Vagina (tissue), 2 donors: ENCODE measurements at regions not wholly inside any gene's neighbourhood (a gene's known extent, or its start where the extent isn't known, plus 50 kb on each side); places are given as distances from the start of the nearest gene placed in this dataset.

Experiments used
- DNase-seq, 2 donors: peaks; one replicate each; pipeline ENCODE4 v3.0.0-alpha.2; 2017; ENCODE audit errors: extremely low spot score in 2 of 2
- H3K27ac ChIP-seq: fragments of 200-600 bp; sonication (generic); one replicate; pipeline ENCODE4 v1.5.1; 2019
- H3K27me3 ChIP-seq: fragments of 200-600 bp; sonication (generic); one replicate; pipeline ENCODE4 v1.5.1; 2019
- H3K36me3 ChIP-seq, 2 donors: fragments of 200-600 bp; sonication (generic); one replicate each; pipeline ENCODE4 v1.5.1; 2017 to 2019
- H3K4me1 ChIP-seq: fragments of 200-600 bp; sonication (generic); one replicate; pipeline ENCODE4 v1.5.1; 2019
- H3K4me3 ChIP-seq, 2 donors: fragments of 200-600 bp; sonication (generic); 1 replicate in 1 of 2; 2 replicates in 1 of 2; pipeline ENCODE4 v1.5.1; 2016 to 2019
- H3K9me3 ChIP-seq: fragments of 200-600 bp; sonication (generic); one replicate; pipeline ENCODE4 v1.5.1; 2019
- POLR2A ChIP-seq, 2 donors: fragments of 450-650 bp; IDR thresholded peaks; one replicate each; pipeline ENCODE4 v1.6.1; 2017; ENCODE audit warnings: antibody characterized with exemption in 2 of 2, mild to moderate bottlenecking in 2 of 2, moderate library complexity in 2 of 2
- POLR2AphosphoS5 ChIP-seq, 2 donors: sonication (generic); formaldehyde crosslinking; IDR thresholded peaks; one replicate each; pipeline ENCODE4 v1.9.0; 2017; ENCODE audit warnings: antibody characterized with exemption in 2 of 2, mild to moderate bottlenecking in 2 of 2, low read depth in 1 of 2; ENCODE audit not compliant: insufficient read depth in 1 of 2
- intact Hi-C: fragments of 100-400 bp; cut with DNase I; formaldehyde crosslinking; loops from one replicate; pipeline ENCODE4 v1.15.1; 2023
- TF ChIP-seq, protein P1 (sequence below), 3 experiments: fragments of 450-650 bp in 2 of 3; fragments of 200-600 bp in 1 of 3; sonication (generic) in 1 of 3; IDR thresholded peaks; one replicate each; pipeline ENCODE4 v1.5.1; 2017 to 2019; ENCODE audit warnings: antibody characterized with exemption in 3 of 3, mild to moderate bottlenecking in 2 of 3, moderate library complexity in 2 of 3

DNA sequence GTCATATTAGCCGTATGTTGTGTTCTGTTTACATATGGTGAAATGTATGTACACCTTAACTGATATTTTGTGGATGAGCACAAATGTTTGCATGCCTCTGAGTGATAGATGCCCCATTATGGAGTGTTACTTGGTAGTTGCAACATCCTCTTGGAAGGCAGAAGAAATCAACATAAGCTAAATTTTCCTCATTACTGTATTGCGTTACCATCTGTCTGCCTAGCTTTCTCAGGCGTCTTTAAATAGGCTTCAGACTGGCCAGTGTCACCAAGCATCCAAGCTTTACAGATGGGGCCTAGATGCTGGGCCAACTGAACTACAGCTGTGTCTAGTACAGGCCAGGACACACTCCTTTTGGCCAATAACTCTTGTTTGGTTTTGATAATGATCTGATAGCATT, 250.6 kb downstream of the SAMD5 start:
- H3K9me3 ChIP-seq: no peaks in the 10 kb centered on the region
- intact Hi-C loops: no loop called here
- TF ChIP-seq POLR2A (IDR thresholded peaks at IDR 0.05) (no peak), POLR2AphosphoS5 (IDR thresholded peaks at IDR 0.05; ENCODE audit: insufficient read depth in 1 of 2, low read depth in 1 of 2) (no peak)
- TF ChIP-seq, protein P1, sequence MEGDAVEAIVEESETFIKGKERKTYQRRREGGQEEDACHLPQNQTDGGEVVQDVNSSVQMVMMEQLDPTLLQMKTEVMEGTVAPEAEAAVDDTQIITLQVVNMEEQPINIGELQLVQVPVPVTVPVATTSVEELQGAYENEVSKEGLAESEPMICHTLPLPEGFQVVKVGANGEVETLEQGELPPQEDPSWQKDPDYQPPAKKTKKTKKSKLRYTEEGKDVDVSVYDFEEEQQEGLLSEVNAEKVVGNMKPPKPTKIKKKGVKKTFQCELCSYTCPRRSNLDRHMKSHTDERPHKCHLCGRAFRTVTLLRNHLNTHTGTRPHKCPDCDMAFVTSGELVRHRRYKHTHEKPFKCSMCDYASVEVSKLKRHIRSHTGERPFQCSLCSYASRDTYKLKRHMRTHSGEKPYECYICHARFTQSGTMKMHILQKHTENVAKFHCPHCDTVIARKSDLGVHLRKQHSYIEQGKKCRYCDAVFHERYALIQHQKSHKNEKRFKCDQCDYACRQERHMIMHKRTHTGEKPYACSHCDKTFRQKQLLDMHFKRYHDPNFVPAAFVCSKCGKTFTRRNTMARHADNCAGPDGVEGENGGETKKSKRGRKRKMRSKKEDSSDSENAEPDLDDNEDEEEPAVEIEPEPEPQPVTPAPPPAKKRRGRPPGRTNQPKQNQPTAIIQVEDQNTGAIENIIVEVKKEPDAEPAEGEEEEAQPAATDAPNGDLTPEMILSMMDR (IDR thresholded peaks at IDR 0.05): no peak
- H3K27me3 ChIP-seq: no peaks in the 10 kb centered on the region
- DNase-seq: no peak
- H3K4me3 ChIP-seq: no peak overlapping the region
- H3K4me1 ChIP-seq: no peaks in the 10 kb centered on the region
- H3K27ac ChIP-seq: no peak overlapping the region
- H3K36me3 ChIP-seq: no peaks in the 10 kb centered on the region

DNA sequence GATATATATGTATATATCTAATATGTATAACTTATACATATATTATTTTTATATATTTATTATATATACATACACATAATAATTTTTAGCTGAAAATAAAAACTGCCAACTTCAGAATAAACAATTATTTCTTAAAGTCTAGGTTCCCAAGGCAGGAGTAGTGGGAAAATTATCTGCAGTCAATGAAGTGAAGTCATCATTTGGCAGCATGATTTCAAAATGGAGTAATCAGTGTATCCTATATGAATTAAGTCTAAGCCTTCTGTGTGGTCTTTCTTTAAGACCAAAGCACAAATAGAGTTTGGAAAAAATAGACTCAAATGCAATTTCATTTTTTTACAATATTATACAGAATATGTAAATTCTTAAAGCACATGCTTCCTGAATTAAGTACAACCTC, 251.0 kb downstream of the SAMD5 start:
- no peaks in the 10 kb centered on the region for H3K4me1 ChIP-seq
- no peak overlapping the region for H3K27ac ChIP-seq
- H3K9me3 ChIP-seq: no peaks in the 10 kb centered on the region
- H3K4me3 ChIP-seq: no peak overlapping the region
- intact Hi-C loops: no loop called here
- TF ChIP-seq, protein P1 (IDR thresholded peaks at IDR 0.05): no peak
- TF ChIP-seq POLR2A (IDR thresholded peaks at IDR 0.05): no peak
- no peak for TF ChIP-seq POLR2AphosphoS5 (IDR thresholded peaks at IDR 0.05; ENCODE audit: insufficient read depth in 1 of 2, low read depth in 1 of 2)
- DNase-seq: no peak
- no peaks in the 10 kb centered on the region for H3K36me3 ChIP-seq
- no peaks in the 10 kb centered on the region for H3K27me3 ChIP-seq

DNA sequence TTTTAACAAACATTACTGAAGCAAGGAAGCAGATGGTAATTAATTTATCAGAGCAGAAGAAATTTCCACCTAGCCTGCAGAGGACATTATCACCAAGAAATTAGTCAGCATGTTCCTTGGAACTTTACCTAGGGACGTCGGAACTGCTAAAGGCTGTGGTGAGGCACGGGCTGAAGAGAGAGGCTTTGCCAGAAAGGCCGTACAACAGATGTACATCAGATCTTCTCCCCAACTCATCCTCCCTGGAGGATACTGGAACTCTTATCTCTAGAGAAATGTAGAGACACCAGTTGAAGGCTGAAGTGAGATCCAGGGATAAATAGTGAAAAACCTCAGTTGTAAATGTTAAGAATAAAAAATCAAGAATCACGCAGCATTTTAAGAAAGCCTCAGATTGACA, 257.1 kb downstream of the SAMD5 start:
- intact Hi-C loops: no loop called here
- H3K9me3 ChIP-seq: no peaks in the 10 kb centered on the region
- no peaks in the 10 kb centered on the region for H3K36me3 ChIP-seq
- TF ChIP-seq POLR2A (IDR thresholded peaks at IDR 0.05) (no peak), POLR2AphosphoS5 (IDR thresholded peaks at IDR 0.05; ENCODE audit: insufficient read depth in 1 of 2, low read depth in 1 of 2) (no peak)
- TF ChIP-seq, protein P1 (IDR thresholded peaks at IDR 0.05): no peak
- H3K4me3 ChIP-seq: no peak overlapping the region
- peaks cover 5% of the 10 kb centered on the region for H3K4me1 ChIP-seq
- H3K27me3 ChIP-seq: no peaks in the 10 kb centered on the region
- DNase-seq: no peak
- H3K27ac ChIP-seq: no peak overlapping the region

DNA sequence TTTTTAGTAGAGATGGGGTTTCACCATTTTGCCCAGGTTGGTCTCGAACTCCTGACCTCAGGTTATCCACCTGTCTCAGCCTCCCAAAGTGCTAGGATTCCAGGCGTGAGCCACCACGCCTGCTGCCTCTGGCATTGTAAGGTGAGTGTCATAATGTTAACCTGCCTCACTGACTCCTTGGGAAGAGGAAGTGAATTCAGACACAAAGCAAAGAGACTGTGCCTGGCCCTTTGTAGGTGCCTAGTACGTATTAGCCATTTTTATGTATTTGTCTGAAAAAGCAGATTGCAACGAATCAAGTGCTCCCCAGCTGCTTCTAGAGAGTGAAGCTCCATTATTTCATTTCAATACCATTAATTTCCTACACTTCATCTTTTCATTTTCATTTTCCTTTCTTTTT, 260.5 kb downstream of the SAMD5 start:
- H3K9me3 ChIP-seq: no peaks in the 10 kb centered on the region

DNA sequence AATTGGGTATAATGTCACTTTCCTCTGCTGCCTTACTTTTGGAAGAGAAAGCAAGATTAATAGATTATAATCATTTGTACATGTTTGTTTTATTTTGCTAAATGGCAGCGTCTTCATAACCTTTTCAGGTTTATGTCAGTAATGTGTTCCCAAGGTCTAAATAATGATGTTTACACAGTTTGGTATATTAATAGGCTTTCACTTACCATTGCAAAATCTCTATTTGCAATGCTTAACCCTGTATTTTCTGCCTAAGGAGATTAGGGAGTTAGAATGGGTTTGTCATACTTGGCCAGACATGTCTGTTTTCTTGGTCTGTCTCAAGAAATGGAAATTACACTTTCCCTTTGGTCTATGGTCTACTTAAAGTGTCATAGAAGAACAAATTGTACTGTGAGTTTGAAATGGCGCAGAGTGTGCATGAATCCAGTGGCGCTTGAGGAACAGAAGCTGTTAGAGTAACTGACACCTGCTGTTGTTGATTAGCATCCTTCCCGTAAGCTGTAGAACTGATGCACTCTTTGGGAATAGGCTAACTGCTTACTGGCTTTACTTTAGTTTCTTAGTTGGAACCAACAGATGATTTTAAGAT, 261.1 kb downstream of the SAMD5 start:
- H3K9me3 ChIP-seq: no peaks in the 10 kb centered on the region
- intact Hi-C loops: no loop called here
- no peak for DNase-seq
- no peak overlapping the region for H3K27ac ChIP-seq
- H3K27me3 ChIP-seq: no peaks in the 10 kb centered on the region
- no peak overlapping the region for H3K4me3 ChIP-seq
- no peaks in the 10 kb centered on the region for H3K36me3 ChIP-seq
- peaks cover 5% of the 10 kb centered on the region for H3K4me1 ChIP-seq
- TF ChIP-seq, protein P1 (IDR thresholded peaks at IDR 0.05): no peak
- TF ChIP-seq POLR2AphosphoS5 (IDR thresholded peaks at IDR 0.05; ENCODE audit: insufficient read depth in 1 of 2, low read depth in 1 of 2): no peak
- TF ChIP-seq POLR2A (IDR thresholded peaks at IDR 0.05): no peak

More for the DNA sequence above, 260.5 kb downstream of the SAMD5 start:
- TF ChIP-seq POLR2A (IDR thresholded peaks at IDR 0.05) (no peak), POLR2AphosphoS5 (IDR thresholded peaks at IDR 0.05; ENCODE audit: insufficient read depth in 1 of 2, low read depth in 1 of 2) (no peak)
- TF ChIP-seq, protein P1 (IDR thresholded peaks at IDR 0.05): no peak
- Histone ChIP-seq H3K27ac (no peak overlapping the region), H3K36me3 (no peaks in the 10 kb centered on the region), H3K4me1 (peaks cover 5% of the 10 kb centered on the region), H3K4me3 (no peak overlapping the region), H3K27me3 (no peaks in the 10 kb centered on the region)
- intact Hi-C loops: no loop called here
- no peak for DNase-seq
